Muscle layer of duodenum (tissue), 2 donors: ENCODE measurements at regions not wholly inside any gene's neighbourhood (a gene's known extent, or its start where the extent isn't known, plus 50 kb on each side); places are given as distances from the start of the nearest gene placed in this dataset.

Experiments
- H3K27ac ChIP-seq: one replicate; pipeline ENCODE4 v1.7.0; 2013; ENCODE audit warnings: mild to moderate bottlenecking, low read length
- H3K27me3 ChIP-seq: one replicate; pipeline ENCODE4 v1.7.0; 2013; ENCODE audit warnings: low read depth, mild to moderate bottlenecking, control low read depth, low read length
- H3K36me3 ChIP-seq, 2 donors: one replicate each; pipeline ENCODE4 v1.7.0; 2013; ENCODE audit warnings: low read length in 2 of 2, control low read depth in 1 of 2, mild to moderate bottlenecking in 1 of 2; ENCODE audit not compliant: insufficient read depth in 2 of 2, control insufficient read depth in 1 of 2
- H3K4me1 ChIP-seq, 2 donors: one replicate each; pipeline ENCODE4 v1.7.0; 2013; ENCODE audit warnings: low read length in 2 of 2, mild to moderate bottlenecking in 2 of 2, control low read depth in 1 of 2, moderate library complexity in 1 of 2; ENCODE audit not compliant: insufficient read depth in 2 of 2, control insufficient read depth in 1 of 2
- H3K4me3 ChIP-seq, 2 donors: one replicate each; pipeline ENCODE4 v1.7.0; 2013; ENCODE audit warnings: low read length in 2 of 2, low read depth in 1 of 2, mild to moderate bottlenecking in 1 of 2
- H3K9me3 ChIP-seq, 2 donors: one replicate each; pipeline ENCODE4 v1.7.0; 2013; ENCODE audit warnings: low read length in 2 of 2, control low read depth in 1 of 2, mild to moderate bottlenecking in 1 of 2; ENCODE audit not compliant: control insufficient read depth in 1 of 2
- donor health status: healthy.

- Histone ChIP-seq H3K36me3 (no peaks in the 10 kb centered on the region), H3K9me3 (no peaks in the 10 kb centered on the region), H3K27ac (no peak overlapping the region), H3K4me1 (peaks cover 0 to 5% of the 10 kb centered on the region in 2 donors), H3K27me3 (no peaks in the 10 kb centered on the region), H3K4me3 (no peak overlapping the region)
These were observed 137.3 kb upstream of the SPAG17 start for GRCh38 chr1:118322331-118322730.

- Histone ChIP-seq H3K4me1 (peaks cover 0 to 5% of the 10 kb centered on the region in 2 donors), H3K4me3 (no peak overlapping the region), H3K9me3 (no peaks in the 10 kb centered on the region), H3K36me3 (no peaks in the 10 kb centered on the region), H3K27ac (no peak overlapping the region), H3K27me3 (no peaks in the 10 kb centered on the region)
These were observed 136.8 kb upstream of the SPAG17 start for GRCh38 chr1:118321840-118322239.

- Histone ChIP-seq H3K36me3 (no peaks in the 10 kb centered on the region), H3K27me3 (no peaks in the 10 kb centered on the region), H3K4me1 (peaks cover 0 to 5% of the 10 kb centered on the region in 2 donors), H3K9me3 (no peaks in the 10 kb centered on the region), H3K27ac (no peak overlapping the region), H3K4me3 (no peak overlapping the region)
These were observed 133.0 kb upstream of the SPAG17 start for GRCh38 chr1:118317842-118318614.

GRCh38 chr1:118306851-118307250, 121.8 kb upstream of the SPAG17 start:
- Histone ChIP-seq H3K4me3 (no peak overlapping the region), H3K27ac (no peak overlapping the region)

GRCh38 chr1:118304722-118305359, 119.8 kb upstream of the SPAG17 start:
- no peaks in the 10 kb centered on the region for H3K36me3 ChIP-seq

More at GRCh38 chr1:118306851-118307250, 121.8 kb upstream of the SPAG17 start:
- Histone ChIP-seq H3K27me3 (no peaks in the 10 kb centered on the region), H3K36me3 (no peaks in the 10 kb centered on the region), H3K4me1 (peaks cover 0 to under 1% of the 10 kb centered on the region in 2 donors), H3K9me3 (no peaks in the 10 kb centered on the region)

GRCh38 chr1:118303534-118303933, 118.5 kb upstream of the SPAG17 start:
- Histone ChIP-seq H3K36me3 (no peaks in the 10 kb centered on the region), H3K4me1 (peaks cover 0 to 13% of the 10 kb centered on the region in 2 donors), H3K4me3 (no peak overlapping the region), H3K27ac (no peak overlapping the region), H3K9me3 (no peaks in the 10 kb centered on the region), H3K27me3 (no peaks in the 10 kb centered on the region)

More at GRCh38 chr1:118304722-118305359, 119.8 kb upstream of the SPAG17 start:
- no peak overlapping the region for H3K4me3 ChIP-seq
- H3K9me3 ChIP-seq, result no peaks in the 10 kb centered on the region
- H3K27me3 ChIP-seq, result no peaks in the 10 kb centered on the region
- no peak overlapping the region for H3K27ac ChIP-seq
- H3K4me1 ChIP-seq, result peaks cover 0 to 13% of the 10 kb centered on the region in 2 donors

- Histone ChIP-seq H3K27me3 (no peaks in the 10 kb centered on the region), H3K9me3 (no peaks in the 10 kb centered on the region), H3K36me3 (no peaks in the 10 kb centered on the region), H3K27ac (no peak overlapping the region), H3K4me3 (no peak overlapping the region), H3K4me1 (peaks cover 0 to 13% of the 10 kb centered on the region in 2 donors)
These were observed 118.0 kb upstream of the SPAG17 start for GRCh38 chr1:118303064-118303463.

GRCh38 chr1:118302145-118302544, 117.1 kb upstream of the SPAG17 start:
- no peaks in the 10 kb centered on the region for H3K9me3 ChIP-seq
- peaks cover 0 to 13% of the 10 kb centered on the region in 2 donors for H3K4me1 ChIP-seq
- no peak overlapping the region for H3K4me3 ChIP-seq
- H3K27ac ChIP-seq, result no peak overlapping the region
- H3K36me3 ChIP-seq, result no peaks in the 10 kb centered on the region
- H3K27me3 ChIP-seq, result no peaks in the 10 kb centered on the region

- no peaks in the 10 kb centered on the region for H3K27me3 ChIP-seq
- H3K9me3 ChIP-seq, result no peaks in the 10 kb centered on the region
- H3K4me1 ChIP-seq, result peaks cover 0 to 13% of the 10 kb centered on the region in 2 donors
- no peaks in the 10 kb centered on the region for H3K36me3 ChIP-seq
- H3K4me3 ChIP-seq, result no peak overlapping the region
- H3K27ac ChIP-seq, result no peak overlapping the region
These were observed 115.8 kb upstream of the SPAG17 start for GRCh38 chr1:118300808-118301207.

- Histone ChIP-seq H3K9me3 (no peaks in the 10 kb centered on the region), H3K36me3 (no peaks in the 10 kb centered on the region), H3K27me3 (no peaks in the 10 kb centered on the region), H3K27ac (no peak overlapping the region), H3K4me1 (peaks cover 0 to 24% of the 10 kb centered on the region in 2 donors), H3K4me3 (no peak overlapping the region)
These were observed 113.4 kb upstream of the SPAG17 start for GRCh38 chr1:118298397-118298796.

- no peaks in the 10 kb centered on the region for H3K36me3 ChIP-seq
- H3K4me1 ChIP-seq, result peaks cover 0 to 24% of the 10 kb centered on the region in 2 donors
- H3K4me3 ChIP-seq, result no peak overlapping the region
- H3K27ac ChIP-seq, result no peak overlapping the region
- no peaks in the 10 kb centered on the region for H3K27me3 ChIP-seq
- H3K9me3 ChIP-seq, result no peaks in the 10 kb centered on the region
These were observed 112.5 kb upstream of the SPAG17 start for GRCh38 chr1:118297521-118297920.
